NCI-H748 (cell line): ENCODE measurements at regions not wholly inside any gene's neighbourhood (a gene's known extent, or its start where the extent isn't known, plus 50 kb on each side); places are given as distances from the start of the nearest gene placed in this dataset.

Experiments
- DNase-seq: peaks from one replicate; lab custom pipeline; 2025; ENCODE audit not compliant: unreplicated experiment; lab: John Stamatoyannopoulos, UW

- no peak for DNase-seq
These were observed 418.3 kb upstream of the IRX4 start for GRCh38 chr5:2300861-2301574.

DNA sequence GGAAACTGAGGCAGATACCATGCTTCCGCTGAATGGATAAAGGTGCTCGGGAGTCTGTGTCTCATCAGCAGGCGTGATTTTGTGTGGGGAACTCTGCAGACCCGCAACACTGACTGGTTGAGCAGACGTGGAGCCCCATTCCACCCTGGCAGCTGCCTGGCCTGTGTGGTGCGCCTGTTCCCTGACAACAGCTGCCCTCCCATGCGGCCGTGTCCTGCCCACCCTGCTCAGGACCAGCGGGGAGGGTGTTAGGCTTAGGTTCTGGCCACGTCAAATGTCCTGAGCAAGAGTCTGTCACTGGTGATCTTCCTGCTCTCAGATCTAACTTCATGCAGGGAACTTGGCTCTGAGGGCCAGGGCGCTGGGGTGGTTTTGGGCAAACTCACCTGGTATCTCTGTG is 417.7 kb upstream of the IRX4 start:
- DNase-seq: no peak

GRCh38 chr5:2299388-2300220 is 416.9 kb upstream of the IRX4 start:
- DNase-seq: no peak

DNA sequence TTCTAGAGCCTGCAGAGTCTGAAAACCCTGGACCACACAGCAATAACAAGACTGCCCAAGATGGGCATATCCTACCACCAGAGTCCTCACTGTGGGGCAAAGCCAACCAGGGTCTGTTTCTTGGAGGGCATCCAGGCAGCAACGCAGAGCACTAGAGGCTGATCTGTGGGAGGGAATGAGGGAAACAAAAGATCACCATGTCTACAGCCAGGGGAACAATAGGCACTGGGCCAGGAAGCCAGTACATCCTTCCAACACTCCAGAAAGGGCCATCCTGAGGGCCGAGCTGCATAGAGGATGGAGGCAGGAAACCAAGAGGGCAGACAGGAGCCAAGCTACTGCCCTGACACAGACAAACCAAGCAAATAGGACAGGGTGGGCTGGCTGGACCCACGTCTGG is 416.1 kb upstream of the IRX4 start:
- DNase-seq: peak; percentile 35

DNA sequence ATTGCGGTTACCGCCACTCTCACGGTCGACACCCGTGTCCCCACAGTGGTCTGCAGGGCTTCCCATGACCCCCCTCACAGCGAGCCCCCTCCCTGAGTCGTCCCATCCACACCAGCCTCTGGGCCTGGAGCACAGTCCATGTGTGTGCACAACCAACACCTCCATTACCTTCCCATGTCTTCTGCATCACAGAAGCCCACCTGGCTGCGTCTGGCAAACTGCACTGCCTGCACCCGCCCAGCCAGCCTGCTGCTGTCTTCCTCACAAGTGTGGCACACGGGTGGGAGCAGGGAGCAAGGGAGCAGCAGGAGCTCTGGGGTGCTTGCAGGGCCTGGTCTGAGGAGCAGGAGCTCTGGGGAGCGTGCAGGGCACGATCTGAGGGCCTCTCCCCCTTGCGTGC is 415.3 kb upstream of the IRX4 start:
- DNase-seq: no peak

DNA sequence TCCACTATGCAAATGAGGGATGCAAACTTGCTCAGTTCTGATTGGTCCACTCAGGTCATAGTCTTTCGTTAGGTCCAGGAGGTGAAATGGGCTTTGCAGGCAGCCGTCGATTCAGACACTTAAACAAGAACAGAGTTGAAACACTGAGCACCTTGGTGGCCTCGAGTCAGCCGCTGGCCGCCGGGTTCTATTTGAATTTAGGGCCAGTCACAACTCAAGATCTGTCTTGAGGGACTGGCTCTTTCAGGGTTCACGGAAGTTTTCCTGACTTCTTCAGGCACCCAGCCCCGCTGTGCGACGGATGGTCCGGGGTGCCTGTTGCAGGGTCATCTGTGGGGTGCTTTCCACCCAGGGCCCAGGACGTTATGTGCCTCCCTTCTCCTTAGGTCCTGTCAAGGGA is 412.8 kb upstream of the IRX4 start:
- DNase-seq: no peak

DNA sequence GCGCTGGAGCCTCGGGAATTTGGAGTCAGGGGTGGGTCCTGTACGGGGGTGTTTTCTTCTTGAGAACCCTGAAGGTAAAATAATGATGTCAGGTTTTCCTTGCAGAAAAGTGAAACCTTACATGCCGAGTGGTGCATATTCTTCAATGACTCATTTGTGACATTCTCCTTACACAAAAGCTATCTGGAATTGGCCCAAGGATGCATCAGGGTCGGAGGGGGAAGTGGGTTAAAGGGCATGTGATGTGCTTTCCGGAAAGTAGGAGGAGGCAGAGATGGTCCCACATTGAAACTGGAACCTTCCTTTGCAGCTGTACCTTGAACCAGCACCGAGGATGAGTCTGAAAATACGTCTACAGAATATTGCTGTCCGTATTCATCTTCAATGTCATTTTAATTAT is 411.2 kb upstream of the IRX4 start:
- no peak for DNase-seq

DNA sequence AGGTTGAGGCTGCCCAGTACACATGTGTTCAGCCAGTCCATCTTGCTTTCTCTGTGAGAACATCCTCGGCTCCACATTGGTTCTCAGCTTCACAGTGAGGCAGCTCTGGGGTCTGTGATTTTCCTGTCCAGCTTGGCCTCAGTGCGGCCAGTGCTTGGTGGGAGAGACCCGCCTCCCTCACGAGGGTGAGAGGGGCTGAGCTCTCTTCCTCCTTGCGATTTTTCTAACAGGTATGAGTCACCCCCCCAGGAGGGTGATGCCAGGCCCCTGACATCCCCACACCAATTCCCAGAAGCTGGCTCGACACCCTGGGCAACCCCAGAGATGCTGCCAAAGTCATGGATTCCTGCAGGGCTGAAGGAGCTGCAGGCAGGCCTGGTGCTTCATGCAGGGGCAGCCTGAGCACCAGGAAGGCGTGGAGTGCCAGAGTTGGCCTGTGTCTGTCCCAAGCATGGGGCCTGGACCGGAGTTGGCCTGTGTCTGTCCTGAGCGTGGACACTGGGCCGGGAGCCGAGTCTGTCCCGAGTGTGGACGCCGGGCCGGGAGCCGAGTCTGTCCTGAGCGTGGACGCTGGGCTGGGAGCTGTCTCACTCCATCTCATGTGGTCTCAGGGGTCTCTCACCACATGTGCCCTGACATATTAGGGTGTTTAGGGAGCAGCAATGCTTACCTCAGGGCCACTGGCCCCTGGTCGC is 408.6 kb upstream of the IRX4 start:
- DNase-seq: no peak

GRCh38 chr5:2289380-2289779 is 406.7 kb upstream of the IRX4 start:
- DNase-seq: no peak

GRCh38 chr5:2288968-2289367 is 406.2 kb upstream of the IRX4 start:
- no peak for DNase-seq

- DNase-seq: no peak
These were observed 405.7 kb upstream of the IRX4 start for GRCh38 chr5:2288466-2288865.

DNA sequence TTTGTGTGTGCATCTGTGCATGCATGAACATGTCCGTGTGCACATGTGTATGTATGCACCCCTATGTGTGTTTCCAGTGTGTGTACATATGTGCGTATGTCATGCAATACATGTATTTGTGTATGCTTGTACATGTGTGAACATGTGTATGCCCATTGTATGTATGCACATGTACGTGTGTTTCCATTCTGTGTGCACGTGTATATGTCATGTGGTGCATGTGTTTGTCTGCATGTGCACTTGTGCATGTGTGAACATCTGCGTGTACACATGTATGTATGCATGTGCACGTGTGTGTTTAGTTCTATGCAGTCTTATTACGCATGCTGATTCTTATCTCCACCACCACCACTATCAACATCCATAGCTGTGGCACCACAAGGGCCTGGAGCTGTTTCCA is 403.5 kb upstream of the IRX4 start:
- no peak for DNase-seq

GRCh38 chr5:2284678-2285077 is 402.0 kb upstream of the IRX4 start:
- no peak for DNase-seq

- no peak for DNase-seq
These were observed 400.8 kb upstream of the IRX4 start for GRCh38 chr5:2283481-2284045.

- DNase-seq: no peak
These were observed 400.2 kb upstream of the IRX4 start for GRCh38 chr5:2282893-2283292.

GRCh38 chr5:2282034-2282690 is 399.4 kb upstream of the IRX4 start:
- peak; percentile 64 for DNase-seq

DNA sequence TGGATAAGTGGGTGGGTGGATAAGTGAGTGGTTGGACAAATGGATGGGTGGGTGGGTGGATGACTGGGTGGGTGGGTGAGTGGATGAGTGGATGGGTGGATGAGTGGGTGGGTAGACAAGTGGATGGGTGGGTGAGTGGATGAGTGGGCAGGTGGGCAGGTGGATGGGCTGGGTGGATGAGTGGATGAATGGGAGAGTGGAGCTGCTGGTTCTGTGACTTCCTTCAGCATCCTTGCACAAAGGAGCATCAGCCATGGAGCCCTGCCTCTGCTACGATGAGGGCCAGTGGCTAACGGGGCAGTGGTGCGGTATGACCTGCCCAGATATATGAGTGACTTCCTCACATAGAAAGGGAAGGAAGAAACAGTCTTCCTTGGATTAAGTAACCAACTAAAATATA is 398.7 kb upstream of the IRX4 start:
- no peak for DNase-seq

- DNase-seq: no peak
These were observed 397.6 kb upstream of the IRX4 start for GRCh38 chr5:2280318-2280717.

GRCh38 chr5:2278825-2279456 is 396.2 kb upstream of the IRX4 start:
- no peak for DNase-seq

- DNase-seq: no peak
These were observed 395.2 kb upstream of the IRX4 start for GRCh38 chr5:2277886-2278285.

GRCh38 chr5:2276101-2276500 is 393.4 kb upstream of the IRX4 start:
- no peak for DNase-seq
